PC-3 (cell line): ENCODE measurements at regions not wholly inside any gene's neighbourhood (a gene's known extent, or its start where the extent isn't known, plus 50 kb on each side); places are given as distances from the start of the nearest gene placed in this dataset.

Experiments
- ATAC-seq: fragments of 200-7000 bp; cut with Tn5 transposase; 2 replicates; pipeline ENCODE4 v1.9.1; 2020; ENCODE audit warnings: mild to moderate bottlenecking, moderate library complexity
- BruUV-seq: library from RNA; stranded (reverse); fragments of 400-500 nt; replicated peaks from 2 replicates; lab custom pipeline; 2021; lab: Mats Ljungman, UMichigan
- CTCF ChIA-PET: fragments of 300-600 bp; sonication (Branson Sonifier 250); formaldehyde crosslinking; loops from one replicate; lab custom pipeline; 2022; ENCODE audit warnings: antibody characterized with exemption; lab: Charles Lee
- POLR2A ChIA-PET: fragments of 300-600 bp; sonication (Branson Sonifier 250); formaldehyde crosslinking; loops from one replicate; lab custom pipeline; 2022; ENCODE audit warnings: antibody characterized with exemption; ENCODE audit not compliant: unreplicated experiment; lab: Charles Lee
- DNase-seq: peaks from one replicate; pipeline ENCODE4 v3.0.0-alpha.2; 2015
- H2AFZ ChIP-seq: fragments of 300-600 bp; sonication (generic); 2 replicates; pipeline ENCODE4 v1.6.0; 2016; ENCODE audit warnings: antibody characterized with exemption, low read length
- H3F3A ChIP-seq: fragments of 300-600 bp; sonication (generic); one replicate; pipeline ENCODE4 v1.6.0; 2017; ENCODE audit warnings: antibody characterized with exemption, low read length, control low read depth, mild to moderate bottlenecking; ENCODE audit not compliant: unreplicated experiment
- H3K27ac ChIP-seq: fragments of 300-600 bp; sonication (generic); 2 replicates; pipeline ENCODE4 v1.5.1; 2016; ENCODE audit warnings: mild to moderate bottlenecking, low read length
- H3K27me3 ChIP-seq: fragments of 300-600 bp; sonication (generic); 2 replicates; pipeline ENCODE4 v1.6.1; 2016; ENCODE audit warnings: low read length, mixed read lengths
- H3K36me3 ChIP-seq: fragments of 300-600 bp; sonication (generic); 2 replicates; pipeline ENCODE4 v1.6.1; 2016; ENCODE audit warnings: low read depth, mixed run types, low read length, mixed read lengths
- H3K4me1 ChIP-seq: fragments of 300-600 bp; sonication (generic); 2 replicates; pipeline ENCODE4 v1.5.1; 2016; ENCODE audit warnings: low read length; ENCODE audit not compliant: insufficient read depth
- H3K4me2 ChIP-seq: fragments of 300-600 bp; sonication (generic); 2 replicates; pipeline ENCODE4 v1.6.0; 2016; ENCODE audit warnings: low read length
- H3K4me3 ChIP-seq: fragments of 300-600 bp; sonication (generic); 2 replicates; pipeline ENCODE4 v1.5.1; 2016; ENCODE audit warnings: mild to moderate bottlenecking, low read length, mixed read lengths
- H3K79me2 ChIP-seq: fragments of 300-600 bp; sonication (generic); 2 replicates; pipeline ENCODE4 v1.6.1; 2017; ENCODE audit warnings: low read length, mixed read lengths
- H3K9ac ChIP-seq: fragments of 300-600 bp; sonication (generic); 2 replicates; pipeline ENCODE4 v1.6.0; 2016; ENCODE audit warnings: mild to moderate bottlenecking, low read length
- H3K9me2 ChIP-seq: fragments of 300-600 bp; sonication (generic); replicated peaks from 2 replicates; pipeline ENCODE4 v1.6.1; 2016; ENCODE audit warnings: mixed run types, low read length, mixed read lengths
- H3K9me3 ChIP-seq: fragments of 300-600 bp; sonication (generic); 2 replicates; pipeline ENCODE4 v1.6.1; 2016; ENCODE audit warnings: low read length, mixed read lengths
- H4K20me1 ChIP-seq: fragments of 300-600 bp; sonication (generic); 2 replicates; pipeline ENCODE4 v1.6.1; 2016; ENCODE audit warnings: low read length, mixed read lengths
- EZH2 ChIP-seq: fragments of 300-600 bp; sonication (generic); IDR thresholded peaks from one replicate; pipeline ENCODE4 v1.6.1; 2017; ENCODE audit warnings: antibody characterized with exemption, mild to moderate bottlenecking, low read length; ENCODE audit not compliant: unreplicated experiment
- EZH2phosphoT487 ChIP-seq: fragments of 300-600 bp; sonication (generic); IDR thresholded peaks from 2 replicates; pipeline ENCODE4 v1.6.1; 2018; ENCODE audit warnings: mild to moderate bottlenecking, antibody characterized with exemption, low read length, borderline replicate concordance
- intact Hi-C: fragments of 100-400 bp; cut with micrococcal nuclease; formaldehyde crosslinking; loops from 2 replicates; pipeline ENCODE4 v1.9.0; 2023
- TF ChIP-seq, protein P1 (sequence below): fragments of 300-600 bp; sonication (generic); conservative IDR thresholded peaks from 2 replicates; pipeline ENCODE4 v1.5.1; 2017; ENCODE audit warnings: antibody characterized with exemption, low read depth, mild to moderate bottlenecking, low read length

DNA sequence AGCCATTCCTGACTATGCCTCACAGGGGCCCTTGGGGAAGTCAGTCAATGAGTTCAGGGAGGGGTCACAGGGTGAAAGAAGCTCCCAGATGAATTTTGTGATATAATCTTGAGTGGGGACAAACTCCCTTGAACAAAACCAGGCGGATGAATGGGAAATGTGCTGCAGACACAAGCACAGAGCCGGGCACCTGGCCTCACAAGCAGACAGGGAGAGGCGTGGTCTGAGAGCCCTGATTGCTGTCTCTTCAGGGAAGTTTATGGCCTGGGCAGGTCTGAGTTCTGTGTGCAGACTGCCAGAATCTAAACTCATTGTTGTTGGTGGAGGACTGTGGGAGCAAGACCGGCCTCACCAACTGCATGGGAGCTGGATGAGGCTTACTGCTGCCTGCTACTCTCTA, 591.8 kb downstream of the EPHA3 start:
- TF ChIP-seq EZH2phosphoT487 = no peak
- Histone ChIP-seq H3K36me3 (no peaks in the 10 kb centered on the region), H3K79me2 (no peaks in the 10 kb centered on the region), H3K4me1 (peaks cover 7% of the 10 kb centered on the region; the same call in 1 of the 2 replicates), H3K27me3 (no peaks in the 10 kb centered on the region), H3K4me2 (no peak overlapping the region), H4K20me1 (no peaks in the 10 kb centered on the region), H3K27ac (no peak overlapping the region), H2AFZ (no peak overlapping the region), H3K4me3 (no peak overlapping the region), H3K9me2 (no peaks in the 10 kb centered on the region), H3F3A (no peaks in the 10 kb centered on the region), H3K9ac (no peak overlapping the region), H3K9me3 (no peaks in the 10 kb centered on the region)
- no TSS peak for BruUV-seq
- intact Hi-C loops = no loop called here
- DNase-seq = no peak
- POLR2A ChIA-PET = no interaction called here
- CTCF ChIA-PET = no interaction called here
- no peak for ATAC-seq

DNA sequence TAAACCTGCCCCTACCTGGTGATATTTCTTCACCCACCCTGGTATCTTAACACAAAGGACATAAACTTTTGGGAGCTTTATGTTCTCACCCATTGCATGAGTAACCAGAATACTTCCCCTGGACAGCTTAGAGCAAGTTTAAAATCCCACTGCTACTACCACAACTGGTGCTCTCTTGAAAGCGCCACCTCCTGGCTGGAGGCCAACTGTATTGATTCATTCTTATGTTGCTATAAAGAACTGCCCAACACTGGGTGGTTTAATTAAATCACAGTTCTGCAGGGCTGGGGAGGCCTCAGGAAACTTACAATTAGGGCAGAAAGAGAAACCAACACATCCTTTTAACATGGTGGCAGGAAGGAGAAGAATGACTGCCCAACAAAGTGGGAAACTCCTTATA, 592.4 kb downstream of the EPHA3 start:
- H3K36me3 ChIP-seq = no peaks in the 10 kb centered on the region
- no peak overlapping the region for H3K4me3 ChIP-seq
- H3K9ac ChIP-seq = no peak overlapping the region
- no peak overlapping the region for H3K4me2 ChIP-seq
- TF ChIP-seq EZH2phosphoT487 (no peak), EZH2 (no peak)
- TF ChIP-seq, protein P1, sequence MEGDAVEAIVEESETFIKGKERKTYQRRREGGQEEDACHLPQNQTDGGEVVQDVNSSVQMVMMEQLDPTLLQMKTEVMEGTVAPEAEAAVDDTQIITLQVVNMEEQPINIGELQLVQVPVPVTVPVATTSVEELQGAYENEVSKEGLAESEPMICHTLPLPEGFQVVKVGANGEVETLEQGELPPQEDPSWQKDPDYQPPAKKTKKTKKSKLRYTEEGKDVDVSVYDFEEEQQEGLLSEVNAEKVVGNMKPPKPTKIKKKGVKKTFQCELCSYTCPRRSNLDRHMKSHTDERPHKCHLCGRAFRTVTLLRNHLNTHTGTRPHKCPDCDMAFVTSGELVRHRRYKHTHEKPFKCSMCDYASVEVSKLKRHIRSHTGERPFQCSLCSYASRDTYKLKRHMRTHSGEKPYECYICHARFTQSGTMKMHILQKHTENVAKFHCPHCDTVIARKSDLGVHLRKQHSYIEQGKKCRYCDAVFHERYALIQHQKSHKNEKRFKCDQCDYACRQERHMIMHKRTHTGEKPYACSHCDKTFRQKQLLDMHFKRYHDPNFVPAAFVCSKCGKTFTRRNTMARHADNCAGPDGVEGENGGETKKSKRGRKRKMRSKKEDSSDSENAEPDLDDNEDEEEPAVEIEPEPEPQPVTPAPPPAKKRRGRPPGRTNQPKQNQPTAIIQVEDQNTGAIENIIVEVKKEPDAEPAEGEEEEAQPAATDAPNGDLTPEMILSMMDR = no peak
- H3K79me2 ChIP-seq = no peaks in the 10 kb centered on the region
- no peaks in the 10 kb centered on the region for H3K9me3 ChIP-seq
- no peak for DNase-seq
- no peak overlapping the region for H2AFZ ChIP-seq
- H3K4me1 ChIP-seq = peaks cover 7% of the 10 kb centered on the region; the same call in 1 of the 2 replicates
- H3K27ac ChIP-seq = no peak overlapping the region
- intact Hi-C loops = no loop called here
- BruUV-seq = no TSS peak
- H3F3A ChIP-seq = no peaks in the 10 kb centered on the region
- no peaks in the 10 kb centered on the region for H3K27me3 ChIP-seq
- H3K9me2 ChIP-seq = no peaks in the 10 kb centered on the region
- ChIA-PET POLR2A (no interaction called here), CTCF (no interaction called here)
- no peaks in the 10 kb centered on the region for H4K20me1 ChIP-seq
- ATAC-seq = no peak

DNA sequence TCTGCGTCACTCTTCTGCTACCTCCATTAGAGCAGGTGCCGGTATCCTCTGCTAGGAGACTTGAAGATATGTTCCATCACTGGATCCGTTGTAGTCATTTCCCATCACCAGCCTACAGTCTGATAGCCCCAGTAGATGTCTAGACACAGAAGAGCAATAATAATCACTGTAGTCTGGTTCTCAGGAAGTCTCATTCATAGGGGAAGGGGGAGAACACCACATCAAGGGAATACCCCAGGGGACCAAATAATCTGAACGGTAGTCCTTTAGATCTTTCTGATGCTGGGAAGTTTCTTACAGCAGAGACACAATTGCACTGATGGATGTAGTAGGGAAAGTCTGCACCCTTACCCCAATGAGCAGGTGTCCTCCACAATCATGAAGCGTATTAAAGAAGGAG, 595.0 kb downstream of the EPHA3 start:
- no peak for ATAC-seq
- intact Hi-C loops = no loop called here
- Histone ChIP-seq H4K20me1 (no peaks in the 10 kb centered on the region), H3K4me3 (no peak overlapping the region), H3K4me1 (peaks cover 4% of the 10 kb centered on the region; the same call in 1 of the 2 replicates), H3K27ac (no peak overlapping the region), H3K27me3 (no peaks in the 10 kb centered on the region), H3K9me3 (no peaks in the 10 kb centered on the region), H3K9me2 (no peaks in the 10 kb centered on the region), H2AFZ (no peak overlapping the region), H3K36me3 (no peaks in the 10 kb centered on the region), H3F3A (no peaks in the 10 kb centered on the region), H3K79me2 (no peaks in the 10 kb centered on the region), H3K4me2 (no peak overlapping the region), H3K9ac (no peak overlapping the region)
- CTCF ChIA-PET = no interaction called here
- no peak for TF ChIP-seq EZH2phosphoT487
- no peak for TF ChIP-seq EZH2
- TF ChIP-seq, protein P1 = no peak
- POLR2A ChIA-PET = no interaction called here
- BruUV-seq = no TSS peak
- no peak for DNase-seq
